ENCODE measurements at regions not wholly inside any gene's neighbourhood (a gene's known extent, or its start where the extent isn't known, plus 50 kb on each side); places are given as distances from the start of the nearest gene placed in this dataset.

GRCh38 chr3:194974468-194975135 is 288.9 kb downstream of the FAM43A start:
- Histone ChIP-seq H3K36me3 (ENCODE audit: control insufficient read depth, low read length) (no peaks in the 10 kb centered on the region), H3K9me2 (replicated peaks; ENCODE audit: control insufficient read depth, low read length) (no peaks in the 10 kb centered on the region), H3K4me3 (ENCODE audit: low read length) (no peak overlapping the region), H3K4me2 (ENCODE audit: low read length) (no peak overlapping the region), H3F3A (ENCODE audit: control insufficient read depth, insufficient read depth) (no peaks in the 10 kb centered on the region), H3K9me3 (ENCODE audit: control insufficient read depth, insufficient read depth, low read length) (peaks cover 5% of the 10 kb centered on the region; the same call in 1 of the 2 replicates), H3K4me1 (ENCODE audit: control insufficient read depth, low read length) (peaks cover 11% of the 10 kb centered on the region), H3K79me2 (ENCODE audit: control insufficient read depth, low read length) (no peaks in the 10 kb centered on the region), H3K27me3 (ENCODE audit: control insufficient read depth, low read length) (peaks cover 28% of the 10 kb centered on the region), H3K27ac (ENCODE audit: low read depth, low read length) (no peak overlapping the region), H4K20me1 (ENCODE audit: control insufficient read depth, insufficient read depth, low read depth, low read length) (no peaks in the 10 kb centered on the region)
- TF ChIP-seq EZH2phosphoT487 (IDR thresholded peaks at IDR 0.05; ENCODE audit: borderline replicate concordance, low read length) (no peak), CTCF (IDR thresholded peaks at IDR 0.05; ENCODE audit: low read depth, low read length, poor library complexity, severe bottlenecking) (no peak)

GRCh38 chr3:194976049-194976451 is 290.4 kb downstream of the FAM43A start:
- Histone ChIP-seq H3K9me2 (replicated peaks; ENCODE audit: control insufficient read depth, low read length) (no peaks in the 10 kb centered on the region), H4K20me1 (ENCODE audit: control insufficient read depth, insufficient read depth, low read depth, low read length) (no peaks in the 10 kb centered on the region), H3K79me2 (ENCODE audit: control insufficient read depth, low read length) (no peaks in the 10 kb centered on the region), H3K27me3 (ENCODE audit: control insufficient read depth, low read length) (peaks cover 29% of the 10 kb centered on the region), H3K4me3 (ENCODE audit: low read length) (no peak overlapping the region), H3K27ac (ENCODE audit: low read depth, low read length) (no peak overlapping the region), H3K36me3 (ENCODE audit: control insufficient read depth, low read length) (no peaks in the 10 kb centered on the region), H3K4me2 (ENCODE audit: low read length) (no peak overlapping the region), H3F3A (ENCODE audit: control insufficient read depth, insufficient read depth) (no peaks in the 10 kb centered on the region), H3K9me3 (ENCODE audit: control insufficient read depth, insufficient read depth, low read length) (no peaks in the 10 kb centered on the region), H3K4me1 (ENCODE audit: control insufficient read depth, low read length) (peaks cover 11% of the 10 kb centered on the region)
- TF ChIP-seq CTCF (IDR thresholded peaks at IDR 0.05; ENCODE audit: low read depth, low read length, poor library complexity, severe bottlenecking) (no peak), EZH2phosphoT487 (IDR thresholded peaks at IDR 0.05; ENCODE audit: borderline replicate concordance, low read length) (no peak)

- Histone ChIP-seq H4K20me1 (ENCODE audit: control insufficient read depth, insufficient read depth, low read depth, low read length) (no peaks in the 10 kb centered on the region), H3K36me3 (ENCODE audit: control insufficient read depth, low read length) (no peaks in the 10 kb centered on the region), H3K4me1 (ENCODE audit: control insufficient read depth, low read length) (peaks cover 11% of the 10 kb centered on the region), H3F3A (ENCODE audit: control insufficient read depth, insufficient read depth) (no peaks in the 10 kb centered on the region), H3K9me3 (ENCODE audit: control insufficient read depth, insufficient read depth, low read length) (no peaks in the 10 kb centered on the region), H3K79me2 (ENCODE audit: control insufficient read depth, low read length) (no peaks in the 10 kb centered on the region), H3K27ac (ENCODE audit: low read depth, low read length) (no peak overlapping the region), H3K27me3 (ENCODE audit: control insufficient read depth, low read length) (peaks cover 34% of the 10 kb centered on the region), H3K4me2 (ENCODE audit: low read length) (no peak overlapping the region), H3K9me2 (replicated peaks; ENCODE audit: control insufficient read depth, low read length) (no peaks in the 10 kb centered on the region), H3K4me3 (ENCODE audit: low read length) (no peak overlapping the region)
- no peak for TF ChIP-seq CTCF (IDR thresholded peaks at IDR 0.05; ENCODE audit: low read depth, low read length, poor library complexity, severe bottlenecking)
- TF ChIP-seq EZH2phosphoT487 (IDR thresholded peaks at IDR 0.05; ENCODE audit: borderline replicate concordance, low read length) = no peak
These were observed 291.2 kb downstream of the FAM43A start for GRCh38 chr3:194976874-194977273.

All from DOHH2 (cell line).